ENCODE measurements at regions not wholly inside any gene's neighbourhood (a gene's known extent, or its start where the extent isn't known, plus 50 kb on each side); places are given as distances from the start of the nearest gene placed in this dataset.

- ChIA-PET CTCF (ENCODE audit: low intra/inter-chr PET ratio, low total read pairs) (no interaction called here), POLR2A (no interaction called here)
- Histone ChIP-seq H3K9ac (ENCODE audit: insufficient read depth, low read depth, low read length) (no peak overlapping the region), H3K27ac (ENCODE audit: extremely low read length, insufficient read depth, low read length) (no peak overlapping the region), H2AFZ (ENCODE audit: low read length) (no peak overlapping the region), H3K9me3 (ENCODE audit: low read length) (no peaks in the 10 kb centered on the region), H3K4me2 (ENCODE audit: low read depth, low read length) (no peak overlapping the region), H3K4me3 (replicated peaks in 1 of 3; ENCODE audit: insufficient read depth in 1 of 3, low read depth in 2 of 3, low read length in 3 of 3) (no peak overlapping the region), H3K27me3 (ENCODE audit: control insufficient read depth in 1 of 2, insufficient read depth in 2 of 2, low read length in 2 of 2) (no peaks in the 10 kb centered on the region), H3K79me2 (ENCODE audit: insufficient read depth, low read length) (no peaks in the 10 kb centered on the region), H3K4me1 (ENCODE audit: insufficient read depth, low read length) (peaks cover 6% of the 10 kb centered on the region; the same call in 1 of the 2 replicates), H4K20me1 (ENCODE audit: insufficient read depth, low read length) (no peaks in the 10 kb centered on the region), H3K36me3 (replicated peaks in 1 of 2; ENCODE audit: control insufficient read depth in 1 of 2, insufficient read depth in 2 of 2, low read length in 2 of 2) (no peaks in the 10 kb centered on the region)
- no peak for ATAC-seq
- intact Hi-C loops (cut with micrococcal nuclease; ENCODE audit: unreplicated experiment), result no loop called here
- no peak for FAIRE-seq
- in situ Hi-C loops (cut with HindIII; ENCODE audit: extremely low pct_ligation_motif_present, low pct_unique_long_range_greater_than_20kb), result no loop called here
- TF ChIP-seq MTF2 (CRISPR knock-in tag; IDR thresholded peaks at IDR 0.05; ENCODE audit: borderline replicate concordance), result no peak
- TF ChIP-seq U2AF1 (optimal IDR thresholded peaks at IDR 0.05; ENCODE audit: low read depth, low read length), result no peak
- TF ChIP-seq MXD3 (CRISPR knock-in tag; IDR thresholded peaks at IDR 0.05), result no peak
- TF ChIP-seq SNRNP70 (IDR thresholded peaks at IDR 0.05; ENCODE audit: low read depth, low read length), result no peak
- TF ChIP-seq NFAT5 (CRISPR knock-in tag; IDR thresholded peaks at IDR 0.05), result no peak
- TF ChIP-seq ARNT2 (CRISPR knock-in tag; IDR thresholded peaks at IDR 0.05; ENCODE audit: low read depth), result no peak
- no peak for TF ChIP-seq ARID4A (CRISPR knock-in tag; IDR thresholded peaks at IDR 0.05; ENCODE audit: borderline replicate concordance)
- TF ChIP-seq ATF7 (IDR thresholded peaks at IDR 0.05), result no peak
- no peak for TF ChIP-seq ATF7 (CRISPR knock-in tag; IDR thresholded peaks at IDR 0.05)
- TF ChIP-seq, protein P1, sequence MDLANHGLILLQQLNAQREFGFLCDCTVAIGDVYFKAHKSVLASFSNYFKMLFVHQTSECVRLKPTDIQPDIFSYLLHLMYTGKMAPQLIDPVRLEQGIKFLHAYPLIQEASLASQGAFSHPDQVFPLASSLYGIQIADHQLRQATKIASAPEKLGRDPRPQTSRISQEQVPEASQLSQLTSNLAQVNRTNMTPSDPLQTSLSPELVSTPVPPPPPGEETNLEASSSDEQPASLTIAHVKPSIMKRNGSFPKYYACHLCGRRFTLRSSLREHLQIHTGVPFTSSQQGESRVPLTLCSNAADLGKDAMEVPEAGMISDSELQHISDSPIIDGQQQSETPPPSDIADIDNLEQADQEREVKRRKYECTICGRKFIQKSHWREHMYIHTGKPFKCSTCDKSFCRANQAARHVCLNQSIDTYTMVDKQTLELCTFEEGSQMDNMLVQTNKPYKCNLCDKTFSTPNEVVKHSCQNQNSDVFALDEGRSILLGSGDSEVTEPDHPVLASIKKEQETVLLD (CRISPR knock-in tag; IDR thresholded peaks at IDR 0.05; ENCODE audit: low read depth), result no peak
- TF ChIP-seq, protein P2, sequence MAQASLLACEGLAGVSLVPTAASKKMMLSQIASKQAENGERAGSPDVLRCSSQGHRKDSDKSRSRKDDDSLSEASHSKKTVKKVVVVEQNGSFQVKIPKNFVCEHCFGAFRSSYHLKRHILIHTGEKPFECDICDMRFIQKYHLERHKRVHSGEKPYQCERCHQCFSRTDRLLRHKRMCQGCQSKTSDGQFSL (CRISPR knock-in tag; IDR thresholded peaks at IDR 0.05), result no peak
- BruUV-seq (replicated peaks), result no TSS peak
- no peak for DNase-seq (ENCODE audit: low spot score)
These were observed 67.5 kb upstream of the CADPS start for GRCh38 chr3:62942764-62943163.
